HEK293 (cell line): ENCODE measurements at regions not wholly inside any gene's neighbourhood (a gene's known extent, or its start where the extent isn't known, plus 50 kb on each side); places are given as distances from the start of the nearest gene placed in this dataset.

Experiments used
- ZNF302 ChIP-seq: fragments of 450-650 bp; formaldehyde crosslinking; IDR thresholded peaks from 2 replicates; pipeline ENCODE4 v1.5.1; 2016; ENCODE audit warnings: missing biosample characterization, missing genetic modification characterization, low read depth
- TF ChIP-seq, protein P1 (sequence below): fragments of 450-650 bp; formaldehyde crosslinking; IDR thresholded peaks from 2 replicates; pipeline ENCODE4 v1.5.1; 2016; ENCODE audit warnings: missing biosample characterization, missing genetic modification characterization

DNA sequence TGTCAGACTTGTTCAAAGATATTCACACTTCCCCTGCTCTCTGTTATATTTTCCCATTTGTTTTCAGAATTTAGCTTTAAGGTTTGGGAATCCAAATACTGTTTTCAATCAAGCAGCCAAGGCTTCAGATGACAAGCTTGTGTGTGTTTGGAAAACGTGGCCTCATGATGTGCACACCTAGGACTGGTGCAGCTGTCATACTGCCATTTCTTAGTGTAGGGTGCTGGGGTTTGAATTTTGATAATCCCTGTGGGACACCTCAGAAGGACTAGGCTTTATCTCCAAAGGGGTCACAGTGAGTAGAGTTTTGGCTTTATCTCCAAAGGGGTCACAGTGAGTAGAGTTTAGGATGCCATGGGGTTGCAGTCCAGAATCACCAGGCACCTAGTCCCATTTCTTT is 65.3 kb upstream of the JAG1 start:
- TF ChIP-seq, protein P1, sequence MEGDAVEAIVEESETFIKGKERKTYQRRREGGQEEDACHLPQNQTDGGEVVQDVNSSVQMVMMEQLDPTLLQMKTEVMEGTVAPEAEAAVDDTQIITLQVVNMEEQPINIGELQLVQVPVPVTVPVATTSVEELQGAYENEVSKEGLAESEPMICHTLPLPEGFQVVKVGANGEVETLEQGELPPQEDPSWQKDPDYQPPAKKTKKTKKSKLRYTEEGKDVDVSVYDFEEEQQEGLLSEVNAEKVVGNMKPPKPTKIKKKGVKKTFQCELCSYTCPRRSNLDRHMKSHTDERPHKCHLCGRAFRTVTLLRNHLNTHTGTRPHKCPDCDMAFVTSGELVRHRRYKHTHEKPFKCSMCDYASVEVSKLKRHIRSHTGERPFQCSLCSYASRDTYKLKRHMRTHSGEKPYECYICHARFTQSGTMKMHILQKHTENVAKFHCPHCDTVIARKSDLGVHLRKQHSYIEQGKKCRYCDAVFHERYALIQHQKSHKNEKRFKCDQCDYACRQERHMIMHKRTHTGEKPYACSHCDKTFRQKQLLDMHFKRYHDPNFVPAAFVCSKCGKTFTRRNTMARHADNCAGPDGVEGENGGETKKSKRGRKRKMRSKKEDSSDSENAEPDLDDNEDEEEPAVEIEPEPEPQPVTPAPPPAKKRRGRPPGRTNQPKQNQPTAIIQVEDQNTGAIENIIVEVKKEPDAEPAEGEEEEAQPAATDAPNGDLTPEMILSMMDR (tag by site-specific recombination): no peak
- no peak for TF ChIP-seq ZNF302 (tag by site-specific recombination)
